HAP-1 (cell line): ENCODE measurements at regions not wholly inside any gene's neighbourhood (a gene's known extent, or its start where the extent isn't known, plus 50 kb on each side); places are given as distances from the start of the nearest gene placed in this dataset.

Source experiments
- DNase-seq, 2 experiments: peaks; one replicate each; pipeline ENCODE4 v3.0.0-alpha.2; 2016 to 2020; ENCODE audit warnings: low spot score in 2 of 2
- H3K27me3 ChIP-seq: fragments of 250-450 bp; sonication (Bioruptor Pico); 2 replicates; pipeline ENCODE4 v1.5.1; 2020; ENCODE audit warnings: low read depth, mild to moderate bottlenecking, moderate library complexity
- H3K36me3 ChIP-seq: fragments of 250-450 bp; sonication (Bioruptor Pico); replicated peaks from 2 replicates; pipeline ENCODE4 v1.5.1; 2020; ENCODE audit warnings: mild to moderate bottlenecking
- H3K4me1 ChIP-seq: fragments of 250-450 bp; sonication (Bioruptor Pico); 2 replicates; pipeline ENCODE4 v1.5.1; 2020; ENCODE audit warnings: mild to moderate bottlenecking
- H3K4me3 ChIP-seq: fragments of 250-450 bp; sonication (Bioruptor Pico); 2 replicates; pipeline ENCODE4 v1.5.1; 2020; ENCODE audit warnings: mild to moderate bottlenecking, moderate library complexity
- H3K9me3 ChIP-seq: fragments of 250-450 bp; sonication (Bioruptor Pico); 2 replicates; pipeline ENCODE4 v1.5.1; 2020; ENCODE audit warnings: mild to moderate bottlenecking, moderate library complexity
- in situ Hi-C: fragments of 300-500 bp; cut with MboI; formaldehyde crosslinking; loops from 3 replicates; pipeline ENCODE4 v1.14.3; 2020; ENCODE audit warnings: low sequenced_read_pairs, inconsistent platforms, mixed read lengths

DNA sequence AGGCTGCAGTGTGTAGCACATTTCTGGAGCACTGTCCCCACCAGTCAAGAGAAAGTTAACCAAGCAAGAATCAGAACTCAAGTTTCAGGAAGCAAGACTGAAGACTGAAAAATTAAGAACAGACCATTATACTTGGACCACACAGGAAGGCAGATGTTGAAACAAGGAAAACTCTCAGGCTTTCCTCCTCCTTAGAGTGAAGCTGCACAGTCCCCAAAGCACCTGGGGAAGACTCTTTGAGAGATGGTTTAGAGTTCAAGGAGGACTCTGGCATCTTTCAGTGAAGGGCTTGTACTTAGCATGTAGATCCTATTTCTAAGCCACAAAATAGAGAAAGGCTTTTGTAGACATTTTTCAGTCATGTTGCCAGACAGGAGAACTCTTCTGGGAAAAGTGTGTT, 113.7 kb upstream of the KCTD3 start:
- DNase-seq = no peak
- in situ Hi-C loops = no loop called here
- no peak overlapping the region for H3K4me3 ChIP-seq
- H3K9me3 ChIP-seq = no peaks in the 10 kb centered on the region
- H3K27me3 ChIP-seq = no peaks in the 10 kb centered on the region
- no peaks in the 10 kb centered on the region for H3K36me3 ChIP-seq
- H3K4me1 ChIP-seq = no peaks in the 10 kb centered on the region

DNA sequence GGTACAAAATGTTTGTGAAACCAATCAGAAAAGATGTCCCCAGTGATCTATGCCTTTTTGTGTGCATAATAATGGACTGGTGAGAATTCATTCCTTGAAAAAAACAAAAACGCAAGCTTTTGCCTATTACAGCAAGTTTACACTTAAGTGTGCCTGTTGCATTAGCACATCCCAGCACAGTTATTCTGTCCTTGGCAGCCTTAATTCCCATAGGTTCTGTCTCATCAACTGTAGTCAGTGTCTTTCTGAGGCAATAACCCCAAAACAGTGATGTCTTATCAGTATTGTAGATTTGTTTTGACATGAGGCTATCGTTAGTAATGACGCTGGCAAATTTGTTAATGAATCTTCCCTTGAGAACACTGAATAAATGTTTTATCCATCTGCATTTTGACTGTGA, 109.9 kb upstream of the KCTD3 start:
- H3K4me1 ChIP-seq = no peaks in the 10 kb centered on the region; the same call in 1 of the 2 replicates
- H3K36me3 ChIP-seq = no peaks in the 10 kb centered on the region
- H3K9me3 ChIP-seq = no peaks in the 10 kb centered on the region
- DNase-seq = no peak
- no peaks in the 10 kb centered on the region for H3K27me3 ChIP-seq
- in situ Hi-C loops = no loop called here
- H3K4me3 ChIP-seq = no peak overlapping the region

DNA sequence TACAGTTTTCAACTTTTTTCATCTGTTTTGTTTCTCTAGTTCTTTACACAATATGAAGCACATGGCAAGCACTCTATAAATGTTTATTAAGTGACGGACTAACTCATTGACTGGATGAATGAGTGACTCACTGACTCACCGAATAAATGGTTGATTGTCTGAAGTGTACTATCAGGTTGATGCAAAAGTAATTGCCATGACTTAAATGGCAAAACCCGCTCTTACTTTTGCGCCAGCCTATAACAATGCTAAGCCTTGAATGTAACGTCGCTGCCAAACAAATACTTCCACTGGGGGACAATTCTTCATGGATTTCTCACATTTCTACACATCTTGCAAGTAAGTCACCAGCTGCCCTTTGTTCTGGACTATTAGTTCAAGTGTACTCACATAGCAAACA, 109.0 kb upstream of the KCTD3 start:
- no peak for DNase-seq
- no peaks in the 10 kb centered on the region; the same call in 1 of the 2 replicates for H3K4me1 ChIP-seq
- in situ Hi-C loops = no loop called here
- no peak overlapping the region for H3K4me3 ChIP-seq
- no peaks in the 10 kb centered on the region for H3K27me3 ChIP-seq
- H3K9me3 ChIP-seq = no peaks in the 10 kb centered on the region
- H3K36me3 ChIP-seq = no peaks in the 10 kb centered on the region

DNA sequence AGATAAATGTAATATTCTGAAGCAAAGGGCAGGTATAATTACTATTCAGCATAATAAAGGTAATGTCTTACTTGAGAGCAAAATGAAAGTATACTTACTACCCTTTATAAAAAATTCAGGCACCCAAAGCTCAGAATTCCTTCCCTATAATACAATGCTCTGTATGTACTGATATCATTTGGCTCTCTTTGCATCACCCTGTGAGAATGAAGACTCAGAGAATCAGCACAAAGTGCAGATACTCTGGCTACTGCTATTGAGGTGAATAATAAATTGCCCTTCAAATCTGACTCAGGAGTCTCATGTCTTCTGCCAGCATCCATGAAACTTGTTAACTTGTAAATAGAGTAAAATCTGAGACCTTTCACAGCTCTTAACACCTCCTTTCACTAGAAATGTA, 108.5 kb upstream of the KCTD3 start:
- H3K4me1 ChIP-seq = no peaks in the 10 kb centered on the region; the same call in 1 of the 2 replicates
- in situ Hi-C loops = no loop called here
- H3K27me3 ChIP-seq = no peaks in the 10 kb centered on the region

DNA sequence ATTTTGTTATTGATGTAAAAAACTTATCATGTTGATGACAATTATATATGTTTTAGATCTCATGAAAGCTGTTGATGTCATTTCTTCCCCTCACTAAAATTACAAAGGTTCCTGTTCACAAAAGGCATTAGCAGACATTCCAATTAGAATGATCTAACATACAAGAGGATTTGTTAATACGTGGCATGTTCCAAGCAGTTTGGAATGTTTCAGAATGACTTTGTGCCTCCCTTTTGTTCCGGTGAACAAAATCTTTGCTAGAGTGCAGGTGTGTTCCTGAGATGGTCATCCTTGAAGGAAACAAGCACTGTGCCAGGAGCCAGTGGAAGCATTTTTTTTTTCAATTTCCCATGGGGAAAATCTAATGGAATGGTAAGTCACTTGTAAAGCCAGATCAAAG, 108.0 kb upstream of the KCTD3 start:
- DNase-seq = no peak
- no peaks in the 10 kb centered on the region for H3K9me3 ChIP-seq
- H3K27me3 ChIP-seq = no peaks in the 10 kb centered on the region
- no peaks in the 10 kb centered on the region for H3K36me3 ChIP-seq
- in situ Hi-C loops = no loop called here
- no peak overlapping the region for H3K4me3 ChIP-seq
- no peaks in the 10 kb centered on the region; the same call in 1 of the 2 replicates for H3K4me1 ChIP-seq

More for the DNA sequence above, 108.5 kb upstream of the KCTD3 start:
- Histone ChIP-seq H3K9me3 (no peaks in the 10 kb centered on the region), H3K4me3 (no peak overlapping the region), H3K36me3 (no peaks in the 10 kb centered on the region)
- DNase-seq = no peak

DNA sequence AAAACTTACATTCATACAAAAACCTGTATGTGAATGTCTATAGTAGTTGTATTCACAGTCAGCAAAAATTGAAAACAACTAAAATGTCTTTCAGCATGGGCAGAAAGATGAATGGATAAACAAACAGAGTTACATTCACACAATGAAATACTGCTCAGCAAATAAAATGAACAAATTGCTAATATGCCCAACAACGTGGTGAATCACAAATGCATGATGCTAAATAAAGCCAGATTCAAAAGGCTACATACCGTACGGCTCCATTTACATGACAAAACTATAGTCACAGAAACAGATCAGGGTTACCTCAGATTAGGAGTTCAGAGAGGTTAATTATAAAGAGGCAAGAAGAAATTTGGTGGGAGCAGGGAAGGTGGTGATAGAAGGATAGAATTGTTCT, 100.7 kb upstream of the KCTD3 start:
- in situ Hi-C loops = no loop called here
- no peaks in the 10 kb centered on the region for H3K36me3 ChIP-seq
- DNase-seq = peak; percentile 12 to 82
- H3K27me3 ChIP-seq = no peaks in the 10 kb centered on the region
- H3K4me3 ChIP-seq = no peak overlapping the region
- peaks cover 8% of the 10 kb centered on the region; the same call in 1 of the 2 replicates for H3K4me1 ChIP-seq
- H3K9me3 ChIP-seq = no peaks in the 10 kb centered on the region; the same call in 1 of the 2 replicates

DNA sequence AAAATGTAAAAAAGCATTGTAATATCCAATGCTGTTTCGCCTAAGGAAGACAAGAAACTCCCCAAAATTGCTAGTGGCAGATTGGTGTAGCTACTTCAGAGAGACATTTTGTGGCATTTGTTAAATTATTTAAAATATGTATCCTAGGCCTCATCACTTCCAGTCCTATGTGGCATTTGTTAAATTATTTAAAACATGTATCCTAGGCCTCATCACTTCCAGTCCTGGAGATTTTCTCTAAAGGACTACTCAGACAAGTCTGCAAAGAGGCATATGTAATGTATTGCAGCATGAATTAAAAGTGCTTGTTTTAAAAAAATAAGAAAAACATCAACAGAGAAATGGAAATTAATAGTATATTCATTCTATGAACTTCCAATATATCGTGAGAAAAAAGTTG, 95.6 kb upstream of the KCTD3 start:
- Histone ChIP-seq H3K27me3 (no peaks in the 10 kb centered on the region), H3K4me1 (peaks cover 3% of the 10 kb centered on the region; the same call in 1 of the 2 replicates), H3K36me3 (no peaks in the 10 kb centered on the region), H3K9me3 (peaks cover 2% of the 10 kb centered on the region; the same call in 1 of the 2 replicates), H3K4me3 (no peak overlapping the region)
- in situ Hi-C loops = no loop called here
- no peak for DNase-seq

DNA sequence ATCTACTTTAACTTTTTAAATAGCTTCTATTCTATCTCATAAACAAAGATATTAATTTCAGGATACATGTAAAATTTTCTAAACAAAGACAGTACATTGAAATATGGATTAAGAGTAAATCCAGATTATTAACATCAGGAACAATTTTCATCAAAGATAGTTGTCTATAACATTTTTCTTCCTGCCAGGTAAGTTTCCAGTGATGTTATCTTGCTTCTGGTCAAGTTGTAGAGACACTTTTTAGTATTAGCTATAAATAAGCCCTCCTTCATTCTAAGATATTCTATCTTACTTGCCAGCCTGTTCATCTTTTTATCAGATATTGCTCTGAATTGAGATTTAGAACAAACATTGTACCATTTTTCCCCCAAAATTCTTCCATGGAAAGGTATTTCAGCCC, 94.4 kb upstream of the KCTD3 start:
- in situ Hi-C loops = no loop called here
- no peak for DNase-seq

DNA sequence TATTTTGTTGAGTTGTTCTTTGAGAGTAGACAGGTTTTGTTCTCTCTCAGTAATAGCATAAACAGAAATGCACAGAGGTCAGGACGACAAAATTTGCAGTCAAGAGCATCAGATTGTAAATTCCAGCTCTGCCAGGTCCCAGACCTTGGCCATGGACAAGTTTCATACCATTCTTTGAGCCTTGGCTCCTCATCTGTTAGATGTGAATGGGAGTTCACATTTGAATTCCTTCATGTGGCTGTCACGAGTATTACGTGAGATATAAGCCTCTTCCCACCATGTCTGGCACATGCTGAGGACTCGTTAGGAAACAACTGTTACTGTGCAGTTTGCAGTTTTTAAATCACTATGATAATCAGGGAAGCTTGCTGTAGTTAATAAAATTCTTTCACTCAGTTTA, 93.2 kb upstream of the KCTD3 start:
- no peaks in the 10 kb centered on the region for H3K27me3 ChIP-seq
- no peak overlapping the region for H3K4me3 ChIP-seq
- no peak for DNase-seq
- no peaks in the 10 kb centered on the region for H3K36me3 ChIP-seq
- peaks cover 5% of the 10 kb centered on the region; the same call in 1 of the 2 replicates for H3K9me3 ChIP-seq
- in situ Hi-C loops = no loop called here
- no peaks in the 10 kb centered on the region for H3K4me1 ChIP-seq

More for the DNA sequence above, 94.4 kb upstream of the KCTD3 start:
- Histone ChIP-seq H3K4me1 (no peaks in the 10 kb centered on the region), H3K36me3 (no peaks in the 10 kb centered on the region), H3K4me3 (no peak overlapping the region), H3K27me3 (no peaks in the 10 kb centered on the region), H3K9me3 (peaks cover 2% of the 10 kb centered on the region; the same call in 1 of the 2 replicates)

DNA sequence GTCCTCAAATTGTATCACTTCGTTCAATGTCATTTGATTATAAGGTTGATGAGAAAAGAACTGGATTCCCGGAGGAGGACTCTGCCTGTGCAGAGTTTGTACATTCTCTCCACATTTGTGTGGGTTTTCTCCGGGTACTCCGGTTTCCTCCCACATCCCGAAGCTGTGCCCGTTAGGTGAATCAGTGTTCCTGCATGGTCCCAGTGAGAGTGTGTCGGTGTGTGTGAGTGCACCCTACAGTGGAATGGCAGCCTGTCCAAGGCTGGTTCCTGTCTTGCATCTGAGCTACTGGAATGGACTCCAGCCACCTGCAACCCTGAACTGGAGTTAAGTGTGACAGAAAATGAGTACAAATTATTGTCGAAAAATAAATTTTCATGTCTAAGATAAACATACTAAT, 92.2 kb upstream of the KCTD3 start:
- Histone ChIP-seq H3K9me3 (peaks cover 5% of the 10 kb centered on the region; the same call in 1 of the 2 replicates), H3K4me3 (no peak overlapping the region), H3K36me3 (no peaks in the 10 kb centered on the region), H3K27me3 (no peaks in the 10 kb centered on the region), H3K4me1 (no peaks in the 10 kb centered on the region)
- in situ Hi-C loops = no loop called here
- no peak for DNase-seq

DNA sequence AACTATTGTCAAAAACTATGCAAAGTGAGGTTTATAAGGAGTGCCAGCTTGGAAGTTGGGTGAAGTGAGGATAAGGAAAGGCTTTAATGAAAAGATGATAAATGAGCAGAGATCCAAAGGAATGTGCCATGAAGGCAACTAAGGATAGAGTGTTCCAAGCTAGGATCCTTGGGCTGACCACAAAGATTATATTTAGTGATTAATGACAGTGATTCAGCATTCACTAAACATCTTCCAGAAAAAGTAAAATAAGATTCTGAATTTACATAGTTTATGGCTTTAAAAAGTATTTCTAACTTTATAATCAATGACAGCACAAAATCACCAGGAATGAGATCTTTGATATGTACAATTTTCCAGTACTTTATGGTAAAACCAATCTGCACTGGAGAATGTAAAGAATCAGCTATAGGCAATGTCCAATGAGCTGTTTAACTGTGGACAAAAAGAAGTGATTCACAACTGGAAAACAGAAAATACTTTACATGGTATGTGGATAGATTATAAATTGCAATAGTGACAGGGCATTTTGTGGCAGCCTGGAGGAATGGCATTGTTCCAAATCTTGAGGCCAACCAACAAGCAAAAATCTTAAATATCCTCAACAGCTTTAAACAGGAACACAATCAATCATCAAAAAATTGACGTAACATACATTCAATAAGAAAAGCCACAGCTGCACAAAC, 91.2 kb upstream of the KCTD3 start:
- in situ Hi-C loops = no loop called here
- Histone ChIP-seq H3K27me3 (no peaks in the 10 kb centered on the region), H3K9me3 (peaks cover 5% of the 10 kb centered on the region; the same call in 1 of the 2 replicates), H3K4me1 (no peaks in the 10 kb centered on the region), H3K36me3 (no peaks in the 10 kb centered on the region), H3K4me3 (no peak overlapping the region)
- DNase-seq = no peak

DNA sequence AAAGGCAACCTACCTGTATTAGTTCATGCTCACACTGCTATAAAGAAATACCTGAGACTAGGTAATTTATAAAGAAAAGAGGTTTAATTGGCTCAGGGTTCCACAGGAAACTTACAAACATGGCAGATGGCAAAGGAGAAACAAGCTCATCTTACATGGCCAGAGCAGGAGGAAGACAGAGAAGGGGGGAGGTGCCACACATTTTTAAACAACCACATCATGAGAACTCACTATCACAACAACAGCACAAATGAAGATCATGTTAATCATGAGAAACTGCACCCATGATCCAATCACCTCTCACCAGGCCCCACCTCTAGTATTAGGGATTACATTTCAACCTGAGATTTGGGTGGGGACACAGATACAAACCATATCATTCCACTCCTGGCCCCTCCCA, 90.6 kb upstream of the KCTD3 start:
- H3K27me3 ChIP-seq = no peaks in the 10 kb centered on the region
- H3K4me1 ChIP-seq = no peaks in the 10 kb centered on the region
- DNase-seq = no peak
- H3K4me3 ChIP-seq = no peak overlapping the region
- H3K36me3 ChIP-seq = no peaks in the 10 kb centered on the region
- in situ Hi-C loops = no loop called here
- H3K9me3 ChIP-seq = peaks cover 5% of the 10 kb centered on the region; the same call in 1 of the 2 replicates

DNA sequence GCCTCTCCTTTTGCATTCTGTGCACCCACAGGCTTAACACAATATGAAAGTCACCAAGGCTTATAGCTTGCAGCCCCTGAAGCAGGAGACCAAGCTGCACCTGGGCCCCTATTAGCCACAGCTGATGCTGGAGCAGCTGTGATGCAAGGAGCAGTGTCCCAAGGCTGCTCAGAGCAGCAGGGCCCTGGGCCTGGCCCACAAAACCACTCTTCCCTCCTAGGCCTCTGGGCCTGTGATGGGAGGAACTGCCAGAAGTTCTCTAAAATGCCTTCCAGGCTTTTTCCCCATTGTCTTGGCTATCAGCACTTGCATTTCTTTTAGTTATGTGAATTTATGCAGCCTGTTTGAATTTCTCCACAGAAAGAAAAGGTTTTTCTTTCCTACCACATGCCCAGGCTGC, 89.5 kb upstream of the KCTD3 start:
- DNase-seq = no peak
- in situ Hi-C loops = no loop called here
- Histone ChIP-seq H3K9me3 (peaks cover 5% of the 10 kb centered on the region; the same call in 1 of the 2 replicates), H3K27me3 (no peaks in the 10 kb centered on the region), H3K4me1 (no peaks in the 10 kb centered on the region), H3K36me3 (no peaks in the 10 kb centered on the region), H3K4me3 (no peak overlapping the region)

DNA sequence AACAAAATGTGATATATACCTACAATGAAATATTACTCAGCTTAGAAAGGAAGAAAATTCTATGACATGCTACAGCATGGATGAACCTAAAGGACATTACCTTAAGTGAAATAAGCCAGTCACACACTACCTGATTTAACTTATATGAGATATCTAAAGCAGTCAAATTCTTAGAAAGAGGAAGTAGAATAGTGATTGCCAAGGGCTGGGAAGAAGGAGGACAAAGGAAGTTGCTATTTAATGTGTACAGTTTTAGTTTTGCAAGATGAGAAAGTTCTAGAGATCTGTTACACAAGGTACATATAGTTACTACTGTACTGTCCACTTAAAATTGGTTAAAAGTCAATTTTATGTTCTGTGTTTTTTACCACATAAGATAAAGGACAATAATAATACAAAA, 87.5 kb upstream of the KCTD3 start:
- no peaks in the 10 kb centered on the region for H3K27me3 ChIP-seq
- H3K36me3 ChIP-seq = no peaks in the 10 kb centered on the region
- DNase-seq = no peak
- in situ Hi-C loops = no loop called here
- H3K4me3 ChIP-seq = no peak overlapping the region
- peaks cover 5% of the 10 kb centered on the region; the same call in 1 of the 2 replicates for H3K9me3 ChIP-seq
- H3K4me1 ChIP-seq = peaks cover 9% of the 10 kb centered on the region
